Ovary (tissue), 3 donors: ENCODE measurements at regions not wholly inside any gene's neighbourhood (a gene's known extent, or its start where the extent isn't known, plus 50 kb on each side); places are given as distances from the start of the nearest gene placed in this dataset.

Source experiments
- EP300 ChIP-seq: sonication (generic); formaldehyde crosslinking; IDR thresholded peaks from one replicate; pipeline ENCODE4 v1.6.1; 2017; ENCODE audit warnings: antibody characterized with exemption
- POLR2A ChIP-seq: fragments of 450-650 bp; IDR thresholded peaks from one replicate; pipeline ENCODE4 v1.6.1; 2017; ENCODE audit warnings: antibody characterized with exemption, mild to moderate bottlenecking, moderate library complexity
- TF ChIP-seq, protein P1 (sequence below), 3 donors: fragments of 450-650 bp in 2 of 3; fragments of 200-600 bp in 1 of 3; IDR thresholded peaks; one replicate each; pipeline versions ENCODE4 v1.5.1 to v1.8.0; 2016 to 2022; ENCODE audit warnings: antibody characterized with exemption in 3 of 3, mild to moderate bottlenecking in 1 of 3
- donor health status: DM: no; HTN: no; CAD: no.

DNA sequence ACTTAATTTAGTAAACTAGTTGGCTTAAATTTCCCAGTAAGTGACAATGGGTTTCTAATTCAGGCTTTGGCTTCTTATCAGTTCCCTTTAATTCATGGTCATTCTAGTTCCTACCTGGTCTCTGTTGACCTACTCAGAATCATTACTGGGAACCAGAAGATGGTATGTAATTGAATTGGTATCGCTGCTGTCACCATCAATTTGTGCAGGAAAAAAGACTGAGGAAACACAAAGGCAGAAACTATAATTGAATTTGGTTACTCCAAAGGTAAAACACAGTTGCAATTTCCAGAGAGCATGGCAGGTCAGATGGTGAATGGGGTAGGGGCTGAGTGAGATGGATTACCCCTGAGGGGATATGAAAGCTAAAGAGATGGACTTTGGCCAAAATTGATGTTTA, 226.5 kb upstream of the GAP43 start:
- TF ChIP-seq, protein P1, sequence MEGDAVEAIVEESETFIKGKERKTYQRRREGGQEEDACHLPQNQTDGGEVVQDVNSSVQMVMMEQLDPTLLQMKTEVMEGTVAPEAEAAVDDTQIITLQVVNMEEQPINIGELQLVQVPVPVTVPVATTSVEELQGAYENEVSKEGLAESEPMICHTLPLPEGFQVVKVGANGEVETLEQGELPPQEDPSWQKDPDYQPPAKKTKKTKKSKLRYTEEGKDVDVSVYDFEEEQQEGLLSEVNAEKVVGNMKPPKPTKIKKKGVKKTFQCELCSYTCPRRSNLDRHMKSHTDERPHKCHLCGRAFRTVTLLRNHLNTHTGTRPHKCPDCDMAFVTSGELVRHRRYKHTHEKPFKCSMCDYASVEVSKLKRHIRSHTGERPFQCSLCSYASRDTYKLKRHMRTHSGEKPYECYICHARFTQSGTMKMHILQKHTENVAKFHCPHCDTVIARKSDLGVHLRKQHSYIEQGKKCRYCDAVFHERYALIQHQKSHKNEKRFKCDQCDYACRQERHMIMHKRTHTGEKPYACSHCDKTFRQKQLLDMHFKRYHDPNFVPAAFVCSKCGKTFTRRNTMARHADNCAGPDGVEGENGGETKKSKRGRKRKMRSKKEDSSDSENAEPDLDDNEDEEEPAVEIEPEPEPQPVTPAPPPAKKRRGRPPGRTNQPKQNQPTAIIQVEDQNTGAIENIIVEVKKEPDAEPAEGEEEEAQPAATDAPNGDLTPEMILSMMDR (IDR thresholded peaks at IDR 0.05): no peak
- TF ChIP-seq POLR2A (no peak), EP300 (no peak)
